ENCODE measurements at regions not wholly inside any gene's neighbourhood (a gene's known extent, or its start where the extent isn't known, plus 50 kb on each side); places are given as distances from the start of the nearest gene placed in this dataset.

- H3K4me3 ChIP-seq (ENCODE audit: low read depth, low read length) = no peak overlapping the region
- no peak for TF ChIP-seq CTCF (conservative IDR thresholded peaks at IDR 0.05; ENCODE audit: low read depth, low read length)
- DNase-seq (ENCODE audit: low read depth) = no peak
These were observed 67.2 kb upstream of the IER5L start for GRCh38 chr9:129245276-129245675.

GRCh38 chr9:129242971-129243561 is 65.0 kb upstream of the IER5L start:
- DNase-seq (ENCODE audit: low read depth) = no peak
- H3K4me3 ChIP-seq (ENCODE audit: low read depth, low read length) = no peak overlapping the region
- TF ChIP-seq CTCF (conservative IDR thresholded peaks at IDR 0.05; ENCODE audit: low read depth, low read length) = no peak

- DNase-seq (ENCODE audit: low read depth) = no peak
- no peak overlapping the region for H3K4me3 ChIP-seq (ENCODE audit: low read depth, low read length)
- no peak for TF ChIP-seq CTCF (conservative IDR thresholded peaks at IDR 0.05; ENCODE audit: low read depth, low read length)
These were observed 64.3 kb upstream of the IER5L start for GRCh38 chr9:129242191-129242941.

GRCh38 chr9:129241725-129242124 is 63.7 kb upstream of the IER5L start:
- DNase-seq (ENCODE audit: low read depth) = no peak
- no peak for TF ChIP-seq CTCF (conservative IDR thresholded peaks at IDR 0.05; ENCODE audit: low read depth, low read length)
- no peak overlapping the region for H3K4me3 ChIP-seq (ENCODE audit: low read depth, low read length)

GRCh38 chr9:129240581-129241211 is 62.6 kb upstream of the IER5L start:
- TF ChIP-seq CTCF (conservative IDR thresholded peaks at IDR 0.05; ENCODE audit: low read depth, low read length) = no peak
- DNase-seq (ENCODE audit: low read depth) = no peak
- no peak overlapping the region for H3K4me3 ChIP-seq (ENCODE audit: low read depth, low read length)

GRCh38 chr9:129239946-129240490 is 62.0 kb upstream of the IER5L start:
- H3K4me3 ChIP-seq (ENCODE audit: low read depth, low read length) = no peak overlapping the region
- no peak for TF ChIP-seq CTCF (conservative IDR thresholded peaks at IDR 0.05; ENCODE audit: low read depth, low read length)

More at GRCh38 chr9:129239946-129240490, 62.0 kb upstream of the IER5L start:
- no peak for DNase-seq (ENCODE audit: low read depth)
